Activated T-cell treated with anti-CD3 and anti-CD28 coated beads for 48 hours (primary cell): ENCODE measurements at regions not wholly inside any gene's neighbourhood (a gene's known extent, or its start where the extent isn't known, plus 50 kb on each side); places are given as distances from the start of the nearest gene placed in this dataset.

Source experiments
- DNase-seq: peaks from one replicate; pipeline ENCODE4 v3.0.0-alpha.2; 2020; ENCODE audit warnings: low read depth

DNA sequence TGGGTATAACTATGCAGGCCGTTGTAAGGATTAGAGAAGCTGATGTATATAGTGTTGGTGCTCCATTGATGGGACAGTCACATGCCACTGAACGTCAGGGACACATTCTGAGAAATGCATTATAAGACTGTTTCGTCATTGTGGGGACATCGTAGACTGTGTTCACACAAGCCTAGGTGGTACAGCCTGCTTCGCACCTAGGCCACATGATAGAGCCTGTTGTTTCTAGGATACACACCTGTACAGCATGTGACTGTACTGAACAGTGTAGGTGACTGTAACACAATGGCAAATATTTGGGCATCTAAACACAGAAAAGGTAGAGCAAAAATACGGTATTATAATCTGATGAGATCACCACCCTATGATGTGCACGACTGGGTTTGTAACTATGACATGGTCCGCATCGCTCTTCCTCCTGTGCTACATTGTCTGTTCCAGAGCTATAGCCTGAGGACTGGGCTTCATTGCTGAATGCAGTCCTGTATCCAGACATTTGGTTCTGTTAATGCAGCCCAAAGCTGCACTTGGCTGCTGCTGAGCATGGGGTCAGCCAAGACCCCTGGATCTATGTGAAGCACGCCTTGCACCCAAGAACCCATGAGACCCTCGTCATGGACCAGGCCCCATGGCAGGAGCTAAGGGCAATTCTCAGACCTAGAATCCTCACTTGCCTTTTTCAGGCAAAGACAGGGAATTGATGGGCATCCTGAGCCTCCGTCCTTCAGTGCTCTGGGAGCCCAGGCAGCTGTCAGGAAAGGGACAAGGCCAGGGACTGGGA is 51.1 kb upstream of the THY1 start:
- DNase-seq: no peak

DNA sequence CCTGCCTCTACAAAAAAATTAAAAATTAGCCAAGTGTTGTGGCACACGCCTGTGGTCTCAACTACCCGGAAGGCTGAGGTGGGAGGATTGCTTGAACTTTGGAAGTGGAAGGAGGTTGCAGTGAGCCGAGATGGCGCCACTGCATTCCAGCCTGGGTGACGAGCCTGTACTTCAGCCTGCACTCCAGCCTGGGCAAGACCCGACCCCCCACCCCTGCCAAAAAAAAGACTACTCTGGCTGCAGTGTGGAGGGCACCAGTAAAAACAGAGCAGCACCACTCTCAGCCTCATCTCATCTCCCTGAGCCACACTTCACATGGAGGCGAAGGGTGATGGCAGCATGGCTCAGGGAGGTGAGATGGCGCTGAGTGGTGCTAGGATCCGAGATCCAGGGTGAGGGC is 50.3 kb upstream of the THY1 start:
- no peak for DNase-seq

DNA sequence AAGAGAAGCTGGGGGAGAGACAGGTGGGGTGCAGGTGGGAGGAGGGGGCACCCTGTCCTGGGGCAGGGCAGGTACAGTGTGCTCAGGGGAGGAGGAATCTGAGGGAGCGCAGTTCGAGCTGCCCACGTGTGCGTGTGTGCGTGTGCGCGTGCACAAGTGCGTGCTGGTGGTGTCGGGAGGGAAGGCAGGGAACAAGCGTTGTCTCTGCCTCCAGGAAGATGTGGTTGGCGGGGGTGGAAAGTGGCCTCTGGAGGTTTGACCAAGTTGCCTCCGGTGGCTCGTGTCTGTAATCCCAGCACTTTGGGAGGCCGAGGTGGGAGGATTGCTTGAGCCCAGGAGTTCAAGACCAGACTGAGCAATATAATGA is 49.9 kb upstream of the THY1 start:
- DNase-seq: no peak
